Mucosa of descending colon (tissue), 3 donors: ENCODE measurements at regions not wholly inside any gene's neighbourhood (a gene's known extent, or its start where the extent isn't known, plus 50 kb on each side); places are given as distances from the start of the nearest gene placed in this dataset.

ENCODE experiments used
- ATAC-seq: fragments of 200-7000 bp; cut with Tn5 transposase; one replicate; pipeline ENCODE4 v1.9.1; 2020; ENCODE audit warnings: mild to moderate bottlenecking, moderate library complexity
- DNase-seq, 3 donors: peaks; one replicate each; pipeline ENCODE4 v3.0.0-alpha.2; 2020
- H3K36me3 ChIP-seq: fragments of 200-600 bp; one replicate; pipeline ENCODE4 v1.8.0; 2021; ENCODE audit warnings: low read depth, mild to moderate bottlenecking
- H3K4me1 ChIP-seq: fragments of 200-600 bp; one replicate; pipeline ENCODE4 v1.8.0; 2021; ENCODE audit warnings: low read depth, mild to moderate bottlenecking
- H3K4me3 ChIP-seq: fragments of 200-600 bp; one replicate; pipeline ENCODE4 v1.8.0; 2021; ENCODE audit warnings: mild to moderate bottlenecking
- H3K9me3 ChIP-seq: fragments of 200-600 bp; one replicate; pipeline ENCODE4 v1.8.0; 2021; ENCODE audit warnings: mild to moderate bottlenecking
- intact Hi-C, 2 donors: fragments of 100-400 bp; cut with DNase I in 1 of 2; cut with micrococcal nuclease in 1 of 2; formaldehyde crosslinking; loops; one replicate each; pipeline versions ENCODE4 v1.11.0 to v1.11.1; 2022; cut with DNase I, micrococcal nuclease
- TF ChIP-seq, protein P1 (sequence below): fragments of 200-600 bp; IDR thresholded peaks from one replicate; pipeline ENCODE4 v1.8.0; 2022; ENCODE audit warnings: antibody characterized with exemption, mild to moderate bottlenecking
- donor health status: DM: no; HTN: no; CAD: no; lungs with moderate emphysema.
- donor health status: DM: no; HTN: no; CAD: no.
- donor health status: DM: no; HTN: yes; CAD: no.

- intact Hi-C loops = no loop called here
- Histone ChIP-seq H3K4me3 (no peak overlapping the region), H3K4me1 (no peaks in the 10 kb centered on the region), H3K36me3 (no peaks in the 10 kb centered on the region), H3K9me3 (no peaks in the 10 kb centered on the region)
- DNase-seq = no peak
- no peak for ATAC-seq
- TF ChIP-seq, protein P1, sequence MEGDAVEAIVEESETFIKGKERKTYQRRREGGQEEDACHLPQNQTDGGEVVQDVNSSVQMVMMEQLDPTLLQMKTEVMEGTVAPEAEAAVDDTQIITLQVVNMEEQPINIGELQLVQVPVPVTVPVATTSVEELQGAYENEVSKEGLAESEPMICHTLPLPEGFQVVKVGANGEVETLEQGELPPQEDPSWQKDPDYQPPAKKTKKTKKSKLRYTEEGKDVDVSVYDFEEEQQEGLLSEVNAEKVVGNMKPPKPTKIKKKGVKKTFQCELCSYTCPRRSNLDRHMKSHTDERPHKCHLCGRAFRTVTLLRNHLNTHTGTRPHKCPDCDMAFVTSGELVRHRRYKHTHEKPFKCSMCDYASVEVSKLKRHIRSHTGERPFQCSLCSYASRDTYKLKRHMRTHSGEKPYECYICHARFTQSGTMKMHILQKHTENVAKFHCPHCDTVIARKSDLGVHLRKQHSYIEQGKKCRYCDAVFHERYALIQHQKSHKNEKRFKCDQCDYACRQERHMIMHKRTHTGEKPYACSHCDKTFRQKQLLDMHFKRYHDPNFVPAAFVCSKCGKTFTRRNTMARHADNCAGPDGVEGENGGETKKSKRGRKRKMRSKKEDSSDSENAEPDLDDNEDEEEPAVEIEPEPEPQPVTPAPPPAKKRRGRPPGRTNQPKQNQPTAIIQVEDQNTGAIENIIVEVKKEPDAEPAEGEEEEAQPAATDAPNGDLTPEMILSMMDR = no peak
These were observed 92.8 kb upstream of the PPP2R5A start for GRCh38 chr1:212192261-212192998.

GRCh38 chr1:212196355-212196754 lies 88.9 kb upstream of the PPP2R5A start:
- H3K9me3 ChIP-seq = no peaks in the 10 kb centered on the region
- TF ChIP-seq, protein P1 = no peak
- intact Hi-C loops = no loop called here
- no peaks in the 10 kb centered on the region for H3K36me3 ChIP-seq
- ATAC-seq (no peak), DNase-seq (no peak)
- no peaks in the 10 kb centered on the region for H3K4me1 ChIP-seq
- H3K4me3 ChIP-seq = no peak overlapping the region

- Histone ChIP-seq H3K36me3 (no peaks in the 10 kb centered on the region), H3K4me3 (no peak overlapping the region), H3K4me1 (no peaks in the 10 kb centered on the region), H3K9me3 (no peaks in the 10 kb centered on the region)
- TF ChIP-seq, protein P1 = no peak
- ATAC-seq (no peak), DNase-seq (no peak)
- intact Hi-C loops = no loop called here
These were observed 83.7 kb upstream of the PPP2R5A start for GRCh38 chr1:212201461-212201860.

GRCh38 chr1:212203630-212204029 lies 81.6 kb upstream of the PPP2R5A start:
- DNase-seq (no peak), ATAC-seq (no peak)
- Histone ChIP-seq H3K9me3 (no peaks in the 10 kb centered on the region), H3K4me3 (no peak overlapping the region), H3K36me3 (no peaks in the 10 kb centered on the region), H3K4me1 (no peaks in the 10 kb centered on the region)
- TF ChIP-seq, protein P1 = no peak
- intact Hi-C loops = no loop called here

DNA sequence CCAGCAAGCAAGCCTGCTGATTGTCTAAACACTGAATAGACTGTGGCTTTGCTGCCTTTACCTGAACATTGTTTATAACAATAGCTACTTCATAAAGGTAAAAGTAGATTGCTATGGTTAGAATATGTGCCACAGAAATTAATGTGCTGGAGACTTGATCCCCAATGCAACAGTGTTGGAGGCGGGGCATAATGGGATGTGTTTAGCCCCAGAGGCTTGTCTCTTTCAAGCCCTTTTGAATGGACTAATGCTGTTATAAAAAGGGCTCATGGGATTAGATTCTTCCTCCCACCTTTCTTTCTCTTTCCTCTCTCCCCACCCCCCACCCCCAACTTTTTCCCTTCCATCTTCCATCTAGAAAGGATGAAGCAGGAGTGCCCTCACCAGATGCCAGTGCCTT lies 80.2 kb upstream of the PPP2R5A start:
- no peak for DNase-seq
- Histone ChIP-seq H3K4me1 (no peaks in the 10 kb centered on the region), H3K9me3 (no peaks in the 10 kb centered on the region), H3K36me3 (no peaks in the 10 kb centered on the region), H3K4me3 (no peak overlapping the region)
- TF ChIP-seq, protein P1 = no peak
- ATAC-seq = no peak
- intact Hi-C loops = no loop called here

- no peak for ATAC-seq
- intact Hi-C loops = no loop called here
These were observed 79.4 kb upstream of the PPP2R5A start for GRCh38 chr1:212205843-212206242.

More at GRCh38 chr1:212205843-212206242, 79.4 kb upstream of the PPP2R5A start:
- Histone ChIP-seq H3K9me3 (no peaks in the 10 kb centered on the region), H3K4me1 (no peaks in the 10 kb centered on the region), H3K4me3 (no peak overlapping the region), H3K36me3 (no peaks in the 10 kb centered on the region)
- TF ChIP-seq, protein P1 = no peak
- no peak for DNase-seq
